ENCODE measurements at regions not wholly inside any gene's neighbourhood (a gene's known extent, or its start where the extent isn't known, plus 50 kb on each side); places are given as distances from the start of the nearest gene placed in this dataset.

GRCh38 chr2:12081481-12082210 lies 335.2 kb downstream of the LPIN1 start:
- TF ChIP-seq CTCF (IDR thresholded peaks at IDR 0.05) (no peak), ZFX (IDR thresholded peaks at IDR 0.05; ENCODE audit: borderline replicate concordance) (no peak)

Data from 22Rv1 (cell line).